PC-9 (cell line): ENCODE measurements at regions not wholly inside any gene's neighbourhood (a gene's known extent, or its start where the extent isn't known, plus 50 kb on each side); places are given as distances from the start of the nearest gene placed in this dataset.

Source experiments
- CTCF ChIP-seq: fragments of 200-600 bp; sonication (generic); conservative IDR thresholded peaks from 2 replicates; pipeline ENCODE4 v1.6.1; 2017; ENCODE audit warnings: mixed run types, antibody characterized with exemption, mild to moderate bottlenecking, moderate library complexity
- EZH2 ChIP-seq: fragments of 200-600 bp; sonication (generic); IDR thresholded peaks from 2 replicates; pipeline ENCODE4 v1.8.0; 2017; ENCODE audit warnings: antibody characterized with exemption, low read depth

GRCh38 chr15:37793851-37794250, 140.6 kb upstream of the TMCO5A start:
- TF ChIP-seq CTCF (no peak), EZH2 (no peak)
